ENCODE measurements at regions not wholly inside any gene's neighbourhood (a gene's known extent, or its start where the extent isn't known, plus 50 kb on each side); places are given as distances from the start of the nearest gene placed in this dataset.

DNA sequence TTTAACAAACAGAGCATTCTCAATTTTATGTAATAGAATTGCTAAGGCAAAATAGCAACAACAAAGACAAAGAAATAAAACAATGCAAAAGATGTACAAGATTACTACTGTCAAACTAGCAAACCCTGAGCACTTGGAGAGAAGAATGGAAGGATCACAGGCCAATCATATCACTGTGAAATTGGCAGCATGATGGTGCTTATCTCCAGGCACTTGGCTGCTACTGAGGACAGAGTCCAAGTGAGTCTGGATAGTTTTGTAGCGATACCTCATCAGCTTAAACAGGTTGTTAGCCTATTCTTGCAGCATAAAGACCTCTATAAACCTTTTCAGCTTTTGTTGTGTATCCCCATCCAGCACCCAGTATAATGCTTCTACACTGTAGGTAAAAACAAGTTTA, 117.7 kb downstream of the C4orf33 start:
- TF ChIP-seq, protein P1, sequence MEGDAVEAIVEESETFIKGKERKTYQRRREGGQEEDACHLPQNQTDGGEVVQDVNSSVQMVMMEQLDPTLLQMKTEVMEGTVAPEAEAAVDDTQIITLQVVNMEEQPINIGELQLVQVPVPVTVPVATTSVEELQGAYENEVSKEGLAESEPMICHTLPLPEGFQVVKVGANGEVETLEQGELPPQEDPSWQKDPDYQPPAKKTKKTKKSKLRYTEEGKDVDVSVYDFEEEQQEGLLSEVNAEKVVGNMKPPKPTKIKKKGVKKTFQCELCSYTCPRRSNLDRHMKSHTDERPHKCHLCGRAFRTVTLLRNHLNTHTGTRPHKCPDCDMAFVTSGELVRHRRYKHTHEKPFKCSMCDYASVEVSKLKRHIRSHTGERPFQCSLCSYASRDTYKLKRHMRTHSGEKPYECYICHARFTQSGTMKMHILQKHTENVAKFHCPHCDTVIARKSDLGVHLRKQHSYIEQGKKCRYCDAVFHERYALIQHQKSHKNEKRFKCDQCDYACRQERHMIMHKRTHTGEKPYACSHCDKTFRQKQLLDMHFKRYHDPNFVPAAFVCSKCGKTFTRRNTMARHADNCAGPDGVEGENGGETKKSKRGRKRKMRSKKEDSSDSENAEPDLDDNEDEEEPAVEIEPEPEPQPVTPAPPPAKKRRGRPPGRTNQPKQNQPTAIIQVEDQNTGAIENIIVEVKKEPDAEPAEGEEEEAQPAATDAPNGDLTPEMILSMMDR (IDR thresholded peaks at IDR 0.05), result no peak
- TF ChIP-seq POLR2A (IDR thresholded peaks at IDR 0.05), result no peak

All from right lobe of liver (tissue), 4 donors.